Uterus (tissue), 3 donors: ENCODE measurements at regions not wholly inside any gene's neighbourhood (a gene's known extent, or its start where the extent isn't known, plus 50 kb on each side); places are given as distances from the start of the nearest gene placed in this dataset.

Experiments used
- DNase-seq, 2 donors: peaks; one replicate each; pipeline ENCODE4 v3.0.0-alpha.2; 2019 to 2020
- H3K27ac ChIP-seq, 2 donors: fragments of 200-600 bp; sonication (generic); 1 replicate in 1 of 2; 2 replicates in 1 of 2; pipeline ENCODE4 v1.5.1; 2016 to 2018
- H3K27me3 ChIP-seq, 2 donors: fragments of 200-600 bp; sonication (generic); one replicate each; pipeline ENCODE4 v1.5.1; 2018 to 2019; ENCODE audit warnings: control low read depth in 1 of 2
- H3K36me3 ChIP-seq, 2 donors: fragments of 200-600 bp; sonication (generic); one replicate each; pipeline ENCODE4 v1.5.1; 2019; ENCODE audit warnings: control low read depth in 1 of 2
- H3K4me1 ChIP-seq, 2 donors: fragments of 200-600 bp; sonication (generic); one replicate each; pipeline ENCODE4 v1.5.1; 2018 to 2019; ENCODE audit warnings: control low read depth in 1 of 2
- H3K4me3 ChIP-seq, 2 donors: fragments of 200-600 bp; sonication (generic); 1 replicate in 1 of 2; 2 replicates in 1 of 2; pipeline ENCODE4 v1.5.1; 2018 to 2019; ENCODE audit warnings: mild to moderate bottlenecking in 1 of 2
- H3K9me3 ChIP-seq, 2 donors: fragments of 200-600 bp; sonication (generic); one replicate each; pipeline ENCODE4 v1.5.1; 2019; ENCODE audit warnings: control low read depth in 1 of 2
- CTCF ChIP-seq, 4 experiments: fragments of 200-600 bp in 2 of 4; fragments of 450-650 bp in 2 of 4; sonication (generic) in 2 of 4; IDR thresholded peaks; one replicate each; pipeline ENCODE4 v1.5.1; 2016 to 2019; ENCODE audit warnings: antibody characterized with exemption in 4 of 4, mild to moderate bottlenecking in 2 of 4, moderate library complexity in 1 of 4
- POLR2A ChIP-seq, 2 donors: fragments of 450-650 bp; IDR thresholded peaks; one replicate each; pipeline ENCODE4 v1.6.1; 2016; ENCODE audit warnings: antibody characterized with exemption in 2 of 2, mild to moderate bottlenecking in 1 of 2, moderate library complexity in 1 of 2
- intact Hi-C: fragments of 100-400 bp; cut with DNase I; formaldehyde crosslinking; loops from one replicate; pipeline ENCODE4 v1.15.1; 2023; ENCODE audit warnings: low total_unique reads
- donor health status: DM: yes; HTN: yes; CAD: no.

GRCh38 chr1:90142697-90143096 is 147.8 kb downstream of the ZNF326 start:
- Histone ChIP-seq H3K4me3 (no peak overlapping the region), H3K27me3 (no peaks in the 10 kb centered on the region), H3K9me3 (no peaks in the 10 kb centered on the region), H3K4me1 (no peaks in the 10 kb centered on the region), H3K27ac (no peak overlapping the region), H3K36me3 (no peaks in the 10 kb centered on the region)
- TF ChIP-seq CTCF (IDR thresholded peaks at IDR 0.05), result no peak
- no peak for TF ChIP-seq POLR2A (IDR thresholded peaks at IDR 0.05)
- no peak for DNase-seq
- intact Hi-C loops, result no loop called here

- H3K4me1 ChIP-seq, result no peaks in the 10 kb centered on the region
- intact Hi-C loops, result no loop called here
- TF ChIP-seq POLR2A (IDR thresholded peaks at IDR 0.05) (no peak), CTCF (IDR thresholded peaks at IDR 0.05) (no peak)
- no peak overlapping the region for H3K4me3 ChIP-seq
- H3K27me3 ChIP-seq, result no peaks in the 10 kb centered on the region
- no peaks in the 10 kb centered on the region for H3K36me3 ChIP-seq
- no peak overlapping the region for H3K27ac ChIP-seq
- no peak for DNase-seq
- no peaks in the 10 kb centered on the region for H3K9me3 ChIP-seq
Measured at GRCh38 chr1:90139837-90140236, 144.9 kb downstream of the ZNF326 start.

- no peak overlapping the region for H3K4me3 ChIP-seq
Measured at GRCh38 chr1:90135286-90135685, 140.4 kb downstream of the ZNF326 start.

GRCh38 chr1:90134175-90134955 is 139.5 kb downstream of the ZNF326 start:
- H3K27me3 ChIP-seq, result no peaks in the 10 kb centered on the region
- TF ChIP-seq CTCF (IDR thresholded peaks at IDR 0.05), result no peak
- no peak for TF ChIP-seq POLR2A (IDR thresholded peaks at IDR 0.05)
- no peak for DNase-seq
- H3K4me3 ChIP-seq, result no peak overlapping the region
- H3K36me3 ChIP-seq, result no peaks in the 10 kb centered on the region
- no peak overlapping the region for H3K27ac ChIP-seq
- intact Hi-C loops, result no loop called here
- H3K4me1 ChIP-seq, result no peaks in the 10 kb centered on the region
- no peaks in the 10 kb centered on the region for H3K9me3 ChIP-seq

More at GRCh38 chr1:90135286-90135685, 140.4 kb downstream of the ZNF326 start:
- DNase-seq, result no peak
- intact Hi-C loops, result no loop called here
- TF ChIP-seq CTCF (IDR thresholded peaks at IDR 0.05), result no peak
- no peak for TF ChIP-seq POLR2A (IDR thresholded peaks at IDR 0.05)
- Histone ChIP-seq H3K27me3 (no peaks in the 10 kb centered on the region), H3K9me3 (no peaks in the 10 kb centered on the region), H3K36me3 (no peaks in the 10 kb centered on the region), H3K27ac (no peak overlapping the region), H3K4me1 (no peaks in the 10 kb centered on the region)

GRCh38 chr1:90133133-90133532 is 138.2 kb downstream of the ZNF326 start:
- intact Hi-C loops, result no loop called here
- H3K9me3 ChIP-seq, result no peaks in the 10 kb centered on the region
- TF ChIP-seq CTCF (IDR thresholded peaks at IDR 0.05) (no peak), POLR2A (IDR thresholded peaks at IDR 0.05) (no peak)
- no peaks in the 10 kb centered on the region for H3K27me3 ChIP-seq
- H3K4me3 ChIP-seq, result no peak overlapping the region
- no peaks in the 10 kb centered on the region for H3K4me1 ChIP-seq
- no peak overlapping the region for H3K27ac ChIP-seq
- no peak for DNase-seq
- no peaks in the 10 kb centered on the region for H3K36me3 ChIP-seq
